ENCODE measurements at regions not wholly inside any gene's neighbourhood (a gene's known extent, or its start where the extent isn't known, plus 50 kb on each side); places are given as distances from the start of the nearest gene placed in this dataset.

DNA sequence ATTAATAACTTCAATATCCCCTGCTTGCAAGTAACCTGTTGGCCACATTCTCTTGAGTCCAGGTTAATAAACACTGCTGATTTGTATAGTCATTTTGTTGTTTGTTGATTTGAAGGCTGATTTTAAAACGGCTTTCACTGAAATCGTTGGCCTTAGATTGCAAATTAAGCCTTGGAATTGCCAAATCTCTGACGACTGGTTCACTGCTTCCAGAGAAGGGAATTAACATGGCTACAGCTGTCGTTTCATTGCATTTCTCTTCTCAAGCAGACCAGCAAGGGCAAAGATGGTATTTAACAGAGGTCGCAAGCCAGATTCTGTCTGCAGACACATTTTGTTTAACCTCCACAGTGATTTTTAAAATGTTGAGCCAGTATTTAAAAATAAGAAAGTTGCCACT is 470.9 kb downstream of the TFAP2A start:
- TF ChIP-seq, protein P1, sequence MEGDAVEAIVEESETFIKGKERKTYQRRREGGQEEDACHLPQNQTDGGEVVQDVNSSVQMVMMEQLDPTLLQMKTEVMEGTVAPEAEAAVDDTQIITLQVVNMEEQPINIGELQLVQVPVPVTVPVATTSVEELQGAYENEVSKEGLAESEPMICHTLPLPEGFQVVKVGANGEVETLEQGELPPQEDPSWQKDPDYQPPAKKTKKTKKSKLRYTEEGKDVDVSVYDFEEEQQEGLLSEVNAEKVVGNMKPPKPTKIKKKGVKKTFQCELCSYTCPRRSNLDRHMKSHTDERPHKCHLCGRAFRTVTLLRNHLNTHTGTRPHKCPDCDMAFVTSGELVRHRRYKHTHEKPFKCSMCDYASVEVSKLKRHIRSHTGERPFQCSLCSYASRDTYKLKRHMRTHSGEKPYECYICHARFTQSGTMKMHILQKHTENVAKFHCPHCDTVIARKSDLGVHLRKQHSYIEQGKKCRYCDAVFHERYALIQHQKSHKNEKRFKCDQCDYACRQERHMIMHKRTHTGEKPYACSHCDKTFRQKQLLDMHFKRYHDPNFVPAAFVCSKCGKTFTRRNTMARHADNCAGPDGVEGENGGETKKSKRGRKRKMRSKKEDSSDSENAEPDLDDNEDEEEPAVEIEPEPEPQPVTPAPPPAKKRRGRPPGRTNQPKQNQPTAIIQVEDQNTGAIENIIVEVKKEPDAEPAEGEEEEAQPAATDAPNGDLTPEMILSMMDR (IDR thresholded peaks at IDR 0.05): no peak
- TF ChIP-seq POLR2AphosphoS5 (IDR thresholded peaks at IDR 0.05; ENCODE audit: low read depth, low read length) (no peak), SIN3A (IDR thresholded peaks at IDR 0.05; ENCODE audit: borderline replicate concordance, insufficient read depth, low read depth, low read length) (no peak)
- TF ChIP-seq, protein P2, sequence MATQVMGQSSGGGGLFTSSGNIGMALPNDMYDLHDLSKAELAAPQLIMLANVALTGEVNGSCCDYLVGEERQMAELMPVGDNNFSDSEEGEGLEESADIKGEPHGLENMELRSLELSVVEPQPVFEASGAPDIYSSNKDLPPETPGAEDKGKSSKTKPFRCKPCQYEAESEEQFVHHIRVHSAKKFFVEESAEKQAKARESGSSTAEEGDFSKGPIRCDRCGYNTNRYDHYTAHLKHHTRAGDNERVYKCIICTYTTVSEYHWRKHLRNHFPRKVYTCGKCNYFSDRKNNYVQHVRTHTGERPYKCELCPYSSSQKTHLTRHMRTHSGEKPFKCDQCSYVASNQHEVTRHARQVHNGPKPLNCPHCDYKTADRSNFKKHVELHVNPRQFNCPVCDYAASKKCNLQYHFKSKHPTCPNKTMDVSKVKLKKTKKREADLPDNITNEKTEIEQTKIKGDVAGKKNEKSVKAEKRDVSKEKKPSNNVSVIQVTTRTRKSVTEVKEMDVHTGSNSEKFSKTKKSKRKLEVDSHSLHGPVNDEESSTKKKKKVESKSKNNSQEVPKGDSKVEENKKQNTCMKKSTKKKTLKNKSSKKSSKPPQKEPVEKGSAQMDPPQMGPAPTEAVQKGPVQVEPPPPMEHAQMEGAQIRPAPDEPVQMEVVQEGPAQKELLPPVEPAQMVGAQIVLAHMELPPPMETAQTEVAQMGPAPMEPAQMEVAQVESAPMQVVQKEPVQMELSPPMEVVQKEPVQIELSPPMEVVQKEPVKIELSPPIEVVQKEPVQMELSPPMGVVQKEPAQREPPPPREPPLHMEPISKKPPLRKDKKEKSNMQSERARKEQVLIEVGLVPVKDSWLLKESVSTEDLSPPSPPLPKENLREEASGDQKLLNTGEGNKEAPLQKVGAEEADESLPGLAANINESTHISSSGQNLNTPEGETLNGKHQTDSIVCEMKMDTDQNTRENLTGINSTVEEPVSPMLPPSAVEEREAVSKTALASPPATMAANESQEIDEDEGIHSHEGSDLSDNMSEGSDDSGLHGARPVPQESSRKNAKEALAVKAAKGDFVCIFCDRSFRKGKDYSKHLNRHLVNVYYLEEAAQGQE (IDR thresholded peaks at IDR 0.05; ENCODE audit: insufficient read depth in 1 of 2, low read depth in 2 of 2, low read length in 1 of 2): no peak

Measured in Panc1 (cell line).